Ishikawa (cell line): ENCODE measurements at regions not wholly inside any gene's neighbourhood (a gene's known extent, or its start where the extent isn't known, plus 50 kb on each side); places are given as distances from the start of the nearest gene placed in this dataset.

Source experiments
- CEBPB ChIP-seq: IDR thresholded peaks from 2 replicates; pipeline ENCODE4 v1.6.1; 2012
- CREB1 ChIP-seq: IDR thresholded peaks from 2 replicates; pipeline ENCODE4 v1.6.1; 2012; ENCODE audit warnings: low read depth
- EP300 ChIP-seq: IDR thresholded peaks from 2 replicates; pipeline ENCODE4 v1.6.1; 2012; ENCODE audit warnings: borderline replicate concordance
- FOXM1 ChIP-seq: IDR thresholded peaks from 2 replicates; pipeline ENCODE4 v1.6.1; 2012; ENCODE audit warnings: low read depth, borderline replicate concordance
- NFIC ChIP-seq: IDR thresholded peaks from 2 replicates; pipeline ENCODE4 v1.6.1; 2012
- RAD21 ChIP-seq: IDR thresholded peaks from 2 replicates; pipeline ENCODE4 v1.6.1; 2012; ENCODE audit warnings: low read depth
- REST ChIP-seq: IDR thresholded peaks from 2 replicates; pipeline ENCODE4 v1.6.1; 2012; ENCODE audit warnings: low read depth, mild to moderate bottlenecking
- TAF1 ChIP-seq: IDR thresholded peaks from 2 replicates; pipeline ENCODE4 v1.6.1; 2012; ENCODE audit warnings: low read depth, mild to moderate bottlenecking
- TCF12 ChIP-seq: IDR thresholded peaks from 2 replicates; pipeline ENCODE4 v1.6.1; 2012; ENCODE audit warnings: low read depth
- YY1 ChIP-seq: IDR thresholded peaks from 2 replicates; pipeline ENCODE4 v1.6.1; 2012; ENCODE audit warnings: low read depth
- ZBTB7A ChIP-seq: IDR thresholded peaks from 2 replicates; pipeline ENCODE4 v1.6.1; 2012; ENCODE audit warnings: low read depth
- TF ChIP-seq, protein P1 (sequence below): IDR thresholded peaks from 2 replicates; pipeline ENCODE4 v1.6.1; 2012

- TF ChIP-seq REST (no peak), CREB1 (no peak), RAD21 (no peak), YY1 (no peak), ZBTB7A (no peak), NFIC (no peak), TCF12 (no peak), EP300 (no peak), TAF1 (no peak), CEBPB (no peak), FOXM1 (no peak)
- TF ChIP-seq, protein P1, sequence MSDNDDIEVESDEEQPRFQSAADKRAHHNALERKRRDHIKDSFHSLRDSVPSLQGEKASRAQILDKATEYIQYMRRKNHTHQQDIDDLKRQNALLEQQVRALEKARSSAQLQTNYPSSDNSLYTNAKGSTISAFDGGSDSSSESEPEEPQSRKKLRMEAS: no peak
These were observed 94.5 kb upstream of the DLG1 start for GRCh38 chr3:197392961-197393360.
